HG03039 (cell line): ENCODE measurements at regions not wholly inside any gene's neighbourhood (a gene's known extent, or its start where the extent isn't known, plus 50 kb on each side); places are given as distances from the start of the nearest gene placed in this dataset.
"Not testable (repeated sequence)": the region's sequence is repeated elsewhere in the genome, so short reads cannot be mapped to it uniquely, and the experiment has no call there.

Source experiments
- ATAC-seq: cut with Tn5 transposase; IDR thresholded peaks from one replicate; pipeline ENCODE4 v1.9.1; 2021; ENCODE audit warnings: mild to moderate bottlenecking, moderate library complexity; ENCODE audit not compliant: unreplicated experiment

GRCh38 chr1:101366513-101367215 is 129.8 kb downstream of the S1PR1 start:
- ATAC-seq, result no peak

DNA sequence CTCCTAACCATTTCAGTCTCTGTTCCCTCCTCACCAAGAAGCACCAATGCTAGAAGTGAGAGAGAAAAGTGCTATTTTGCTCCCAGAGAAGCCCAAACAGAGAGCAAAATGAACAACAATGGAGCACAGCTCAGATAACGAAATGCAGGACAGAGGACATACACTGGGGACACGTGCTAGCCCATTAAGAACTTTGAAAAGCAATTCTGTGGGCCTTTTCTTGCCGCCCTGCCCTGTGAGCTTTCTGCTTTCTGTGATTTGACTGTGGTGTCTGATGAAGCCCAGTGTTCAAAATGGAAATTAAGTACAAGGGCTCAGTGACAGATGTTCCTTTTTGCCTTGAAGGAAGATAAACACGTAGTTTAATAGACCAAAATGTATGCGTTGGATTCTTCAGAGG is 130.8 kb downstream of the S1PR1 start:
- ATAC-seq, result no peak

- ATAC-seq, result no peak
Observed at GRCh38 chr1:101370488-101370887, 133.7 kb downstream of the S1PR1 start.

GRCh38 chr1:101371259-101371658 is 134.4 kb downstream of the S1PR1 start:
- ATAC-seq, result peak; percentile 93

- no peak for ATAC-seq
Observed at GRCh38 chr1:101373570-101373969, 136.8 kb downstream of the S1PR1 start.

DNA sequence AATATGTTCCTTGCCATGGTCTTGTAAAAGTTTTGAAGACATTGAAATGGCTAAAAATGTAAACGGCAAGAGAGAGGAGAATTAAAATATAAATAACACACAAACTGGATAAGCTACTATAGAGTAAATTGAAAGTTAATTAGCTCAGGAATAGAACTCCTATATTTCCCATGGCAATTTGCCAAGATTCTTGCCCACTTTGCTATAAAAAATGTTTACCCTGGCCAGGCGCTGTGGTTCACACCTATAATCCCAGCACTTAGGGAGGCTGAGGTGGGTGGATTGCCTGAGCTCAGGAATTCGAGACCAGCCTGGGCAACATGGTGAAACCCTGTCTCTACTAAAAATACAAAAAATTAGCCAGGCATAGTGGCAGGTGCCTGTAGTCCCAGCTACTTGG is 138.6 kb downstream of the S1PR1 start:
- ATAC-seq, result not testable (repeated sequence)

DNA sequence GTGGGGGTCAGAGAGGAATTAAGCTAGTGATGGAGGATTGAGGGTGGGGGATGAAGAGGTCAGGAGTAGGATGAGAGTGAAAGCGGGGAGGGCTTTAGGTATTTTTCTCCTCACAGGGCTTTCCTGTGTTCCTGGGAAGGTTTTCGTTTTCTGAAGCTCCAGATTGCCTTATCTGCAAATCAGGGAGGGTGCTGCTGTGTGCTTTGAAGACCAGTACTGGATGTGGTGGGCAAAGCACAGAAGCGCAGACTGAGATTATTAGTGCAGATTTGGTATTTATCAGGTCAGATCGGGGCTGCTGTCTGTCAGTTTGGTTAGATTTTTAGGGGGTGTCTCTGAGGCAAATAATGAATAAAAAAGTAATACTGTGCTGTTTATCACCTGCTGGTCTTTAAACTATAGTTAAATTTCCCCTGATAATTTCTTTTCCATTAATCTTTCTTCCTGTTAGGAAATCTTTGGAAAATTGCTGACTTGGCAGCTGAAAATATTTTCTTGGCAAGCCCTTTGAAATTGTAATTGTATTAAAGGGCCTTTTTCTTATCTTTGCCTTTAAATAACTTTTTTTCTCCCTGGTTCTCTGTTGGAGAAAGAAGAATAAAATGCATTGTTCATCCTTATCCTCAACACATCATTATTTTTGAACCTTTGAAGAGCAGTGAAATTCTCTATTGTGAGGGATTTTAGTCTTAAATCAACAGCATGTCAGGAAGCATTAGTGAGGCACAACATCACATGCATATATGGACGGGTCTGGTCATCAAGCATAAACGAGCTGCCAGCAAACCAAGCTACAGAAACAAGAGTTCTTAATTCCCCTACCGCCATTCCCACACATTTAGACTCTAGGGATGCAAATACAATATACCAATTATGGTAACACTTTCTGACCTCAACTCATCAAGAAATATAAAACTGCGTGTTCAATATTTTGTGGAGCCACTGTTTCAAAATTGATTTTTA is 139.6 kb downstream of the S1PR1 start:
- ATAC-seq, result no peak

DNA sequence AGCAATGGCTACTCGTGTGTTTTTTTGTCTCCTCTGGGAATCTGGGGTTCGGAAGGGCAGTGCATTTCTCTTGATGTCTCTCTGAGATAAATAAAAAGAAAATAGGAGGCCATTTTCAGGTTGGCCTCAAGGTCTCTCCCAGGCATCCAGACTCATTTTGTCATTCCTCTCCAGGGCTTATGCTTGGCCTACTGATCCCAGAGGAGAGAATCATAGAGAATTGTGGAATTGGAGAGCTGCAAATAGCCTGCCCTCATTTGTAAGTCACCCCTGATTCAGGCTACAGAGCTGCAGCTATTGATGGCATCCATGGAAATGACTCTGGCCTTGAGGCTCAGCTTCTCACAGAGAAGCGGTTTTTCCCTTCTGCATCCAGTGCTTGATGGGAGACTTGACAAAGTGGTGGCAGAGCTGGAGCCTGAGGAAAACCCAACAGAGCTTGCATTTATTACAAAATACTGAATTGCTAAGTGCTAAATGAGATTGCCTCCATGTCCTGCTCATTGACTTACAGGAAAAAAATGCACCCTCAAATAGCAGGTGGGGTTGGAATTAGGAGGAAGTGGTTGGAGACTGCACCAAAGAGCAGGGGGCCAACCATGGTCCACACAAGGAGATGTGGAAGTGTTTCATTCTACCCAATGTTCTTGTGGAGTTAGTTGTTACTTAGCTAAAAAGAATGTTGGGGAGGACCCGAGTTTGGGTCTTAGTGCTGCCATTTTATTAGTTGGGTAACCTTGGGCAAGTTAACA is 140.4 kb downstream of the S1PR1 start:
- ATAC-seq, result no peak

DNA sequence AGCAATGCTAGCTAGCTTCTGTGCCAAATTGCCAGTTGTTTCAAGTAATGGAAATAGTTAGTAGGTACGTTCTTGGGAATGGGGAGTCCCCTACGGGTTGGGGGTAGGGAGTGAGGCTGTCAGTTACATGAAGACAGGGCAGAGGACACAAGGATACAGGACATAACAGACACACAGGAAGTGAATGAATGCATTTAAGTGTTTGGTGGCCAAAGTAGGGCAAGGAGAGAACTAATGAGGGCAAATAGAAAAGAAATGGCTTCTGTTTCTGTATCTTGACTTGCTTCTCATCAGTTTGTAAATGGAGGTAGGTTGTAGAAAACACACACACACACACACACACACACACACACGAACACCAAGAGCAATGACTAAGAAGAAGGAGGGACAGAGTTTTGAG is 142.2 kb downstream of the S1PR1 start:
- no peak for ATAC-seq

- ATAC-seq, result peak; percentile 87
Observed at GRCh38 chr1:101379950-101380349, 143.1 kb downstream of the S1PR1 start.

- ATAC-seq, result no peak
Observed at GRCh38 chr1:101382135-101382534, 145.3 kb downstream of the S1PR1 start.

GRCh38 chr1:101388904-101389546 is 152.2 kb downstream of the S1PR1 start:
- ATAC-seq, result peak; percentile 82

GRCh38 chr1:101389547-101389929 is 152.7 kb downstream of the S1PR1 start:
- no peak for ATAC-seq

DNA sequence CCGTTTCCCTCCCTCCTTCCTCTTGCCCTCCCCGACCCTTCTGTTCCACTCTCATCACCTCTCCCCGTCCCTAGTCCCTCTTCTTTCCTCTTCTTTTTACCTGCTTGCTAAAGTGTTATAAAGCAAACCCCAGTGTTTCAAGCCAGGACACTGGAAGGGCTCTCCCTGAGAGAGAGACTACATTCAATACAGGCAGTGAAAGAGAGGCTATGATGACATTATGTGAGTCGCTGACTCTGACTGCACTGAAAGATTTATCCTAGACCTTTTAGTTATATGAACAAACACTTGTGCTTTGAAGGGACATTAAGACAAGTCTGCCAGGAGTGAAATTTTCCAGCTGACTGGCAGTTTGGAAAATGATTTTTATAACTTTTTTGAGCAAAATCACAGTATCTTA is 155.7 kb downstream of the S1PR1 start:
- no peak for ATAC-seq

DNA sequence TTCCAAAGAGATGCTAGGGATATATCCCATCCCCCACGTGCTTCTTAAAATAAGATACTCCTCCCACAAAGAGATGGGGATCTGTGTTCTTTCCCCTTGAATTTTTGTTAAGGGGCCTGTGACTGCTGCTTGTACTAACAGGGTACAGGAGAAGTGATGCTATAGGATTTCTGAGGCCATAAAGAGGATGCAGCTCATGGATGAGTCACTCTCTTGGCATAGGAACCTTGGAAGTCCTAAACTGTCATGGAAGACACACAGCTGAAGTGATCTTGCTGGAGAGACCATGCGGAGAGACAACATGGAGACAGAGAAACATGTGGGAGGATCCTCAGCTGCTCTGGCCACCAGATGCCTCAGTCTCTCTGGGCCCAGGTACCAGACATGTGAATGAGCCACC is 157.2 kb downstream of the S1PR1 start:
- no peak for ATAC-seq

DNA sequence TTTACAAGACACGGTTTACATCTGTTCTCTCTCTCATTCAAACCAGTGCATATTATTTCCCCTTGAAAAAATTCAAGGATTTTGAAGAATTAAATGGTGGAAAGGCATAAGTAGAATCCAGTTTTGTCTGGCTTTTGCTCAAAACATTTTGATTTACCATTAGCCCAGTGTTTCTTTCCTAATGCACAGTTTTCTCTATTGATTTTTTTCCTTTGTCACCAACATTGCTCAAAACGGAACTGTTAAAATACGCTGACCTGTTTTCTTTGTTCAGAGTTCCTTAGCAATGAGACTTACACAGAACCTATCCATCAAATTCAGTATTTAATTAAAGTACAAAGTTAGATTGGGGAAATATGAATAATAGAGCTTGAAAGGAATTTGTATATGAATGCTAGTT is 162.4 kb downstream of the S1PR1 start:
- ATAC-seq, result no peak

DNA sequence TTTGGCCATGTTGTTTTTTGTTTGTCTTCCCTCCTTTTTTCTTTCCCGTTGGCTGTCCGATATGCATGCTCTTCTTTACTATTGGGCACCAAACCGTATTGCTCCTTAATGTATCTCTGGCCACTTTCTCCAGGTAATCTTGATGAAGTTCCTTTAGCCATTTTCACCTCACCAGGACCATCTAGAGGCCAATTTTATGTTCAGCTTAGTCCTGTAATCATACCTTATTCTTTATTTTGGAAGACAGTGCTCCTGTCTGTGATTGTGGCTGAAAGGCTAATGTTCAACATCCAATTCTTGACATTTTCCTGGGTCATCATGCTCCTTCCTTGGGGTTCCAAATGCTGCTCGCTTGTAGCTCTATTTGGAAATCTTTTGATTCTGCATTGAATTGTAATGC is 169.5 kb downstream of the S1PR1 start:
- ATAC-seq, result no peak

GRCh38 chr1:101406681-101407080 is 169.9 kb downstream of the S1PR1 start:
- no peak for ATAC-seq

DNA sequence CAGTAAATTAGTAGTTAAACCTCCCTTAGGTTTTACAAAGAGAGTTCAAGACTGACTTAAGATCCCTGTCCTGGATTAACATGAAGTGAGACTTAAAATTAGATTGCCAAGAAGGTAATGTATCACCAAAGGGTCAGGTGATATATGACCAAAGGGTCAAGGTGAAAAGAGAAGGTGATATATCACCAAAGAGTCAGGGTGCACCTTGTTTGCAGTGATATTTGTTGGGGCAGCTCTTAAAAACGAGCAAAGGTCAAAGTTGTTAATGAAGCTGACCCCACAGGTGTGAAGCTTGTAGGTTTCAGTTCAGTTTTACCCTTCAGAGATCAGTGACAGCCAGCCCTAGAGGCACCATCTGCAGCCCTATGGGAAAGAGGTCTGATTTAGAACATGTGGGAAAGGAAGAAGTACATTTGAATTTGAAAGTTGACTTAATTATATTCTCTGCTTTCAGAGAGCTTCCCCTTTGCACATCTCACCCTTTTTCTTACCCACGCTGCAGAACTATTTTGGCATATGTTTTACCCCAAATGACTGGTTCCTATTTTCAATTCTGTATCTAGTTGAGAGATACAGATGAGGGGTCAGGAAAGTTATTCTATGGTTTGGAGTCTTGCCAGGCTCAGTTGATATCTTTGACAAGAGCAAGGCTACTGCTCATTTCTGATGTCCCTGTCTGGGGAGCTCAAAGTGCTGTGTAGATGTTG is 170.8 kb downstream of the S1PR1 start:
- peak; percentile 72 for ATAC-seq
